ENCODE measurements at regions not wholly inside any gene's neighbourhood (a gene's known extent, or its start where the extent isn't known, plus 50 kb on each side); places are given as distances from the start of the nearest gene placed in this dataset.

DNA sequence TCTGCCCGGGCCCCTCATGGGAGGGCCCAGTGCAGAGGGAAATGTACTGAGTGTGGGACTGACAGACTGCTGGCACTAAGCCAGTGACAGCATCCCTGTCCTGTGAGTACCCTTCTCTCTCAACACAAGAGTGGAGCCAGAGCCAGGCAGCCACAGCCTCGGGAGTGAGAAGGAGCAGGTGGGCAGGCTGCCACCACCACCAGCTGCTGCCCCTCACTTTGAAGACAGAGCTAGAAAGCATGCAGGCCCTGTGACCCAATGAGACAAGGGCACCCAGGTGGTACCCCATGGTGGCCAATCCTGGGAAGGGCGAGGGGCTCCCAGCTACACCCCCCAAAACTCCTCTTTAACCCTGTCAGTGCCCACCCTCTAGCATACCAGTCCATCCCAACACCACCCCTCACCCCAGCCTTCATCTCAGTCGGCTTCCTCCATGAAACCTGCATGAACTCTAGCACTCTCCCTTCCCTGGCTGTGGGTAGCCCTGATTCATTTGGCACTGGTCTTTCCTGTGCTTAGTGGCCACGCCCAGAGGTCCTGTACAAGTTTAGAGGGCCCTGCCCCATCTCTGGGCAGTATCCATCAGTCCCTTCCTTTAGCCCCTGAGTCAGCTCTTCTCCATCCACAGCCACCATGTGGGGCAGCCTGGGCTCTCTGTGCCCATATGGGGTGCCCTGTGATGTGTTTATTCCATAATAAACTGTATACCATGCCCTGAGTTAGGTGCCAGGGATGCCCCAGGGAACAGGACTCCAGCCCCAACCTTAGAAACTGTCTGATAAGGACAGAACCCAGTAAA is 207.0 kb upstream of the ZMIZ1 start:
- Histone ChIP-seq H4K20me1 (ENCODE audit: insufficient read depth, low read length) (no peaks in the 10 kb centered on the region), H3K79me2 (ENCODE audit: insufficient read depth, low read length) (no peaks in the 10 kb centered on the region), H3K4me2 (ENCODE audit: low read length) (no peak overlapping the region), H3K9ac (ENCODE audit: low read length) (no peak overlapping the region), H3K4me1 (ENCODE audit: insufficient read depth, low read length, severe bottlenecking) (no peaks in the 10 kb centered on the region), H3K9me2 (ENCODE audit: low read depth, low read length) (no peaks in the 10 kb centered on the region), H3K27ac (ENCODE audit: low read depth, low read length, poor library complexity, severe bottlenecking) (no peak overlapping the region), H3K4me3 (ENCODE audit: low read depth, low read length, poor library complexity, severe bottlenecking) (no peak overlapping the region), H3K9me3 (ENCODE audit: low read length) (no peaks in the 10 kb centered on the region), H3K27me3 (ENCODE audit: insufficient read depth, low read length) (no peaks in the 10 kb centered on the region), H3K36me3 (ENCODE audit: insufficient read depth, low read length) (no peaks in the 10 kb centered on the region), H2AFZ (ENCODE audit: low read length) (no peak overlapping the region), H3F3A (ENCODE audit: insufficient read depth, low read length) (no peaks in the 10 kb centered on the region)
- TF ChIP-seq EZH2 (IDR thresholded peaks at IDR 0.05; ENCODE audit: borderline replicate concordance, low read length) (no peak), CTCF (IDR thresholded peaks at IDR 0.05; ENCODE audit: low read length) (no peak)

GRCh38 chr10:78862328-78862640 is 206.5 kb upstream of the ZMIZ1 start:
- H3K36me3 ChIP-seq (ENCODE audit: insufficient read depth, low read length), result no peaks in the 10 kb centered on the region
- no peaks in the 10 kb centered on the region for H3K4me1 ChIP-seq (ENCODE audit: insufficient read depth, low read length, severe bottlenecking)
- no peaks in the 10 kb centered on the region for H3K27me3 ChIP-seq (ENCODE audit: insufficient read depth, low read length)
- H3K9me2 ChIP-seq (ENCODE audit: low read depth, low read length), result no peaks in the 10 kb centered on the region
- no peaks in the 10 kb centered on the region for H3K9me3 ChIP-seq (ENCODE audit: low read length)
- no peak overlapping the region for H3K4me3 ChIP-seq (ENCODE audit: low read depth, low read length, poor library complexity, severe bottlenecking)
- no peaks in the 10 kb centered on the region for H4K20me1 ChIP-seq (ENCODE audit: insufficient read depth, low read length)
- no peak overlapping the region for H3K27ac ChIP-seq (ENCODE audit: low read depth, low read length, poor library complexity, severe bottlenecking)
- no peak overlapping the region for H3K9ac ChIP-seq (ENCODE audit: low read length)
- no peak overlapping the region for H3K4me2 ChIP-seq (ENCODE audit: low read length)
- H3K79me2 ChIP-seq (ENCODE audit: insufficient read depth, low read length), result no peaks in the 10 kb centered on the region
- H3F3A ChIP-seq (ENCODE audit: insufficient read depth, low read length), result no peaks in the 10 kb centered on the region
- TF ChIP-seq EZH2 (IDR thresholded peaks at IDR 0.05; ENCODE audit: borderline replicate concordance, low read length) (no peak), CTCF (IDR thresholded peaks at IDR 0.05; ENCODE audit: low read length) (no peak)
- H2AFZ ChIP-seq (ENCODE audit: low read length), result no peak overlapping the region

DNA sequence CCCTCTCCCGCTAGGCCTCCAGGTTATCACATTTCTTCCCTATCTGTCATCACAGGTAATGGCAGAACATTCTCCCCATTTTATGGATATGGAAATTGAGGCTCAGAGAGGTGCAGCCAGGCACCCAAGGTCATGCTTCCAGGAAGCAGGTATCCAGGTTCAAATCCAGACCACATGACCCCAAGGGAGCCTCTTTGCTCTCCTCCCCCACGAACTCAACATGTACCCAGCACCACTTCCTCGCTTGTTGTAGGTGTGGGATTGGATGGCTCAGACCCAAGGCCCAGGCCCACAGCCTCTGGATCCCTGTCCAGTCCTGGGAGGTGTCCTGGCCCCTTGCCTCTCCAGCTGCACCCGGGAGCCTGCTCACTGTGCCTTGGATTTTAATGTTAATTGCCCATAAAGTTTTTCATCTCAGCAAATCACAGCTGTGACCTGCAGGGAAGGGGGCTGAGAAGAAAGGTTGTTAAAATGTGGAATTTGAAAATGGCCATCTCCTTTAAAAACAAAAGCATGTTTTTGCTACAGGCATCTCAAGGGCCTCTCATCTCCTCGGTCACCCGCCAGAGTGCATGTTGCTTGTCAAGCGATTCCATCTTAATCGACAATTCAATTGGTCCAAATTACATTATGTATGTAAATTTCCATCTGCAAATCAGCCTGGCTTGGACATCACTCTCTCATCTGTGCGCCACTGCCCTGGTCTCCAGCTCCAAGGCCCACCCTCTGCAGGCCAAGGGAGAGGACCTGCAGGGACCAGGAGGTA is 205.4 kb upstream of the ZMIZ1 start:
- Histone ChIP-seq H3K4me2 (ENCODE audit: low read length) (no peak overlapping the region), H3K9me3 (ENCODE audit: low read length) (no peaks in the 10 kb centered on the region), H3K27ac (ENCODE audit: low read depth, low read length, poor library complexity, severe bottlenecking) (no peak overlapping the region)

More for the DNA sequence above, 205.4 kb upstream of the ZMIZ1 start:
- H3K9ac ChIP-seq (ENCODE audit: low read length), result no peak overlapping the region
- H4K20me1 ChIP-seq (ENCODE audit: insufficient read depth, low read length), result no peaks in the 10 kb centered on the region
- TF ChIP-seq CTCF (IDR thresholded peaks at IDR 0.05; ENCODE audit: low read length), result no peak
- H2AFZ ChIP-seq (ENCODE audit: low read length), result no peak overlapping the region
- no peaks in the 10 kb centered on the region for H3K79me2 ChIP-seq (ENCODE audit: insufficient read depth, low read length)
- no peaks in the 10 kb centered on the region for H3K9me2 ChIP-seq (ENCODE audit: low read depth, low read length)
- H3K27me3 ChIP-seq (ENCODE audit: insufficient read depth, low read length), result no peaks in the 10 kb centered on the region
- no peaks in the 10 kb centered on the region for H3K4me1 ChIP-seq (ENCODE audit: insufficient read depth, low read length, severe bottlenecking)
- no peaks in the 10 kb centered on the region for H3F3A ChIP-seq (ENCODE audit: insufficient read depth, low read length)
- no peaks in the 10 kb centered on the region for H3K36me3 ChIP-seq (ENCODE audit: insufficient read depth, low read length)
- H3K4me3 ChIP-seq (ENCODE audit: low read depth, low read length, poor library complexity, severe bottlenecking), result no peak overlapping the region
